GM18505 (cell line): ENCODE measurements at regions not wholly inside any gene's neighbourhood (a gene's known extent, or its start where the extent isn't known, plus 50 kb on each side); places are given as distances from the start of the nearest gene placed in this dataset.
"Not testable (repeated sequence)": the region's sequence is repeated elsewhere in the genome, so short reads cannot be mapped to it uniquely, and the experiment has no call there.

Source experiments
- ATAC-seq: cut with Tn5 transposase; IDR thresholded peaks from one replicate; pipeline ENCODE4 v1.9.1; 2021; ENCODE audit not compliant: unreplicated experiment
- POLR2A ChIP-seq: IDR thresholded peaks from 4 replicates; pipeline ENCODE4 v1.6.1; 2011; ENCODE audit warnings: borderline replicate concordance; ENCODE audit not compliant: insufficient read depth, insufficient read length; ENCODE audit errors: extremely low read depth

DNA sequence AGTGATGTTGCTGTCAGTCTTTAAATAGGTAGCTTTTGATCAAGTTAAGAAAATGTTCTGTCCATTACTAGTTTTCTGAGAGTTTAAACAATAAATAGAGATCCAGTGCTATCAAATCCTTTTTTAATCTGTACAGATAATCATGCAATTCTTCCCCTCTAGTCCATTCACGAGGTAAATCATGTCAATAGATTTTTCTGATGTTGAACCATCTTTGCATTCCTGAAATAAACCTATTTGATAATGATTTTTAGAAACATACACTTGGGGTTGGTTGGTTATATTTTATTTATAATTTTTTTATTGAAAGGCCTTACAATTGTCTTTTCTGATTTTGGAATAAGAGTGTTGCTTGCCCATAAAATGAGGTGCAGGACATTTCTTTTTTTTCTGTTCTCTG, 95.0 kb downstream of the FAM53A start:
- TF ChIP-seq POLR2A: no peak
- no peak for ATAC-seq

- ATAC-seq: no peak
- TF ChIP-seq POLR2A: no peak
Observed at GRCh38 chr4:1588306-1588705, 95.8 kb downstream of the FAM53A start.

DNA sequence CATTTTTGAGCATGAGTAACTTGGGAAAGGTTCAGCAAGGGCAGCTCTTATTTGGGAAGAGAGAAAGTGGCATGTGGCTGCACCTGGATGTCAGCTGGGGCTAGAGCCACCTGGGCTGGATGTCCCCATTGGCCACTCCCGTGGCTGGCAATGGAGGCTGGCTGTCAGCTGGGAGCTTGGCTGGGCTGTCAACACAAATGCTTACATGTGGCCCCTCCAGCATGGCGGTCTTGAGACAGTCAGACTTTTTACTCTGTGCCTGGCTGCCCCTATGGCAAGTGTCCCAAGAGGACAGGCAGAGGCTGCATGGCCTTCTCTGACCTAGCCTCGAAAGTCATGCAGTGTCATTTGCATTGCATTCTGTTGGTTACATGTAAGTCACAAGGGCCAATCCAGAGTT, 99.6 kb downstream of the FAM53A start:
- TF ChIP-seq POLR2A: no peak
- ATAC-seq: no peak

- no peak for ATAC-seq
- TF ChIP-seq POLR2A: no peak
Observed at GRCh38 chr4:1583859-1584258, 100.3 kb downstream of the FAM53A start.

DNA sequence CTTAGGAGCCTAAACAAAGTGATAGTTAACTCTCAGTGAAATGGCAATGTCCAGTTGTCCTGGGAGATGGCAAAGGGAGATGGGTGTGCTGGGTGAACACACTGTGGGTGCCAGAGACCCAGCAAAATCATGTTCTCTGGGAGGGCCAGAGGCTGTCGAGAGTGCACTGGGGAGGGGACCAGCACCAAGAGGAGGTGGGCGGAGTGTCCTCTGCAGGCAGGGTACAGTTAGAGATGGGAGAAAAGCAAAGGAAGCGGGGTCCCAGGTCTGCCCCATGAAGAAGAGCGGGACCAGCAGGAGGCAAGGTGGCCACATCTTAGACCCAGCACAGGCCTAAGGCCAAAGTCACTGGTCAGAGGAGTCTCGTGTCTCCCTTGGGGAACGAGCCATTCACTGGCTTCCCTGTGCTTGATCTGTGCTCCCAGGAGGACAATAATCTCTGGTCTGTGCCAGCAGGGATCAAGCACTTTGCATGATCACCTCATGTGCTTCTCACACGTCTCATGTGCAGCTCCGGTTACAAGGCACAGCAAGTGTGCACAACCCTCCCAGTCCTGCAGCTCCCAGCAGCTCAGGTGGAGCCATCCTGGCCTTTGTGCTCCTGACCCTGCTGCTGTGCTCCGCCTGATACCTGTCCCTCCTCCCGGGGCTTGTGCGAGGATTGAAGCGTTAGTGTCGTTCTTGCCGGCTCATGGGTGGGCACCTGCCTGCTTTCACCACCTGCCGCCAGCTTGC, 100.9 kb downstream of the FAM53A start:
- no peak for ATAC-seq
- no peak for TF ChIP-seq POLR2A

GRCh38 chr4:1582227-1582626, 101.9 kb downstream of the FAM53A start:
- no peak for TF ChIP-seq POLR2A
- no peak for ATAC-seq

- peak; percentile 65 for ATAC-seq
Observed at GRCh38 chr4:1581164-1581894, 102.8 kb downstream of the FAM53A start.

DNA sequence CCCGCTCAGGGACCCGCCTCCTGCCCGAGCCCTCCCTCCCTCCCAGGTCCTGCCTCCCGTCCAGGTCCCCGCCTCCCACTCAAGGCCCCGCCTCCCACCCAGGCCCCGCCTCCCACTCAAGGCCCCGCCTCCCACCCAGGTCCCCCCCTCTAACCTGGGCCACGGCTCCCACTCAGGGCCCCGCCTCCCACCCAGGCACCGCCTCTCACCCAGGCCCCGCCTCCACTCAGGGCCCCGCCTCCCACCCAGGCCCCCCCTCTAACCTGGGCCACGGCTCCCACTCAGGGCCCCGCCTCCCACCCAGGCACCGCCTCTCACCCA, 103.5 kb downstream of the FAM53A start:
- not testable (repeated sequence) for ATAC-seq

DNA sequence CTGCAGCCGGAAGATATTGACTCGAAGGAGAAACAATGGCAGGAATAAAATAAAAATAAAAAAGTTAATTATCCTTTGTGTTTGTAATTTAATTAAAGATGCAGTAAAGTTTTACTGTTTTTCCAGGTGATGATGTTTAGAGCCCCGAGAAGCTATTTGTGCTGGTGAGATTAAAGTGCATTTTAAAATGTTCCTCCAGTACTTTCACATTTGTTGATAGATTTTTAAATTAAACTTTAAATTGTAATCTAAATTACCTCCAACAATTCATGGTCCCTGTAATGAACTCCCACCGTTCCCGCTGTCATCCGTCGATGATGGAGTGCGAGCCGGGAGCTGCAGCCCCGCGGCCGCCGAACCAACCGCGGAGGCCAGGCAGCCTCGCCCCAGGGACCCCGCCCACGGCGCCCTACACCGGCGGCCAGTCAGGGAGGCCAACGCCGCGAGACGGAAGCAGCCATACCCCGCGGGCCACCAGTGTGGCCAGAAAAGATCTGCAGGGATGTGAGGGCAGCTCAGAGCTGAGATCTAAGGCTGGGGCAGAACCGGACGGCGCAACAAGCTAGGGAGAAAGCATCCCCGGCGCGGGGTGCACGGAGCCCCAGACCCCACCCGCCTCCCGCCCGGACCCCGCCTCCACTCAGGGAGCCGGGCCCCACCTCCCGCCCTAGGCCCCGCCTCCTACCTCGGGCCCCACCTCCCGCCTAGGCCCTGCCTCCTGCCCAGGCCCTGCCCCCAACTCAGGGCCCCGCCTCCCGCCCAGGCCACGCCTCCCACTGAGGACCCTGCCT, 104.0 kb downstream of the FAM53A start:
- peak; percentile 46 for ATAC-seq

DNA sequence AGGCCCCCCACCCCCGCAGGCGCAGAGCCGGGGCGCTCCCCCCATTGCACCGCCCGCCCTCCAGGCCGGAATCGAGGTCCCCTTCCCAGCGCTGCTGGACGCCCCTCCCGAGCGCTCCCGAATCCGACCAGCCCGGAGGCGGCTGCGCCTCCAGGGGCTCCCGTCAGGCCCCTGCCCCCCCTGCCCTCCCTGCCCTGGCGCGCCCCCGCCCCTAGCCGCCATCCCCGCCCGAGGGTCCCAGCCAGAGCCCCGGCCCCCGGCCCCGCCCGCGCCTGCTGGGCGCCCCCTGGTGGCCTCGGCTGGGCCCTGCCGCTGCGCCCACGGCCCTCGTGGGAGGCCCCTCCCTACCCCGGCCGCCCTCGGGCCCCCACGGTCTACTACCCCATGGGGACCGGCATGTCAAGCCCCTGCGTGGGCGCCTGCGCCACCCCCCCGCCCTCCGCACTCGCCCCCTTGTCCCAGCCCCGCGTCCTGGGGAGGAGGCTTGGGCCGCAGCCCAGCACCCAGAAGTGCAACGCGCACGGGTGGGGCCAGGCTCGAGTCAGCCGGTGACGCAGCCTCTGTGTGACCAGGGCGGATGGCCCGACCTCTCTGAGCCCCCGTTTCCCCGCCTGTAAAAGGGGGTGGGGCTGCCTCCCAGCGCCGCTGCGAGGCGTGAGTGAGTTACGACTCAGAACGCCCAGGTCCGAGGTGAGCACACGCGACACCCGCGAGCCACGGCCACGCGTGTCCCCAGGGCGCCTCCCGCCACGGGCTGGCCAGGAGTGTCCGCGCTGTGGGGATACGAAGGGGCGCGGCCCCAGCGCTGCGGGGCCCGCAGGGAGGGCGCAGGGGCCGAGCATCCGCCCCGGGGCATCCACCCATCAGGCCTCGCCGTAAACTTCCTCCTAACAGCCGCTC, 104.9 kb downstream of the FAM53A start:
- ATAC-seq: no peak
- no peak for TF ChIP-seq POLR2A

More for the DNA sequence above, 104.0 kb downstream of the FAM53A start:
- no peak for TF ChIP-seq POLR2A

DNA sequence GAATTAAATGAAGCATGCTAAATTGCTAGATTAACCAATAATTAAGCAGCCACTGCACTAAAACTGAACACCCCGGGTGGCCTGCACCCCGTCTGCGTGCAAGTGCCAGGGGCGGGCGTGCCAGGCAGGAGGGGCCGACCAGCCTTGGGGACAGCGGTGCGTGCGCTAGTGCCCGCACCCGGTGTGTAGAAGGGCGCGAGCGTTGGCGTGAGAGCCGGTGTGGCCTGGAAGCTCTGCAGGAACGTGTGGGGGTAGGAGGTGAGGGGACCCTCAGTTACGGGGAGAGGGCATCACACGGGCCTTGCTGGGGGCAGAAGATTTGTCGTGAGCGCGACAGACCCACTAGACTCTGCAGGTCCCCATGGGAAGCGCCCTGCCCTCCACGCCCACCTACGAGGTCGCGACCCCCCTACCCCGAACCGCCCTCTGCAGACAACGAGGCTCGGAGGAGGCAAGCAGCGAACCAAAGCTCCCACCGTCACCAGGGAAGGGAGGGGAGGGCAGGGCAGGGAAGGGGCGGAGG, 105.8 kb downstream of the FAM53A start:
- TF ChIP-seq POLR2A: no peak

DNA sequence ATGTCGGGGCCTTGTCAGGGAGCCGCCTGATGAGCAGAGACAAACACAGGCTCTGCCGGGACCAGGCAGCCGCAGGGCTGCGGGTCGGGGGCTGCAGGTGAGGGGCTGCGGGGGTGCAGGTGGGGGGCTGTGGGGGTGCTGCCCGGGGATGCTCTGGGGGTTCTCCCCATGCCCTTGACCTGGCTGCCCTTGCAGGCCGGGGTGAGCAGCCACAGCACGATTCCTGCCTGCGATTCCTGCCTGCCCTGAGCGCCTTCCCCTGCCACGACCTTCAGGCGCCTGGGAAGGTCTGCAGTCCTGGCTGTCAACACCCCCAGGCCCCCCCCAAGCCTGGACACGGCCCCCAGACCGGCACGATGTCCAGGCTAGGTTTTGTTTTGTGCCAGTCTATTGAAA, 106.3 kb downstream of the FAM53A start:
- no peak for ATAC-seq

More for the DNA sequence above, 105.8 kb downstream of the FAM53A start:
- ATAC-seq: no peak

GRCh38 chr4:1576961-1577821, 106.9 kb downstream of the FAM53A start:
- no peak for TF ChIP-seq POLR2A
- no peak for ATAC-seq

More for the DNA sequence above, 106.3 kb downstream of the FAM53A start:
- TF ChIP-seq POLR2A: no peak
